IPS-NIHi11 (cell line): ENCODE measurements at regions not wholly inside any gene's neighbourhood (a gene's known extent, or its start where the extent isn't known, plus 50 kb on each side); places are given as distances from the start of the nearest gene placed in this dataset.
A peak's percentile ranks its signal among the peaks of the same experiment; 100 is the strongest.
"Not testable (repeated sequence)": the region's sequence is repeated elsewhere in the genome, so short reads cannot be mapped to it uniquely, and the experiment has no call there.

Source experiments
- DNase-seq: peaks from one replicate; pipeline ENCODE4 v3.0.0; 2012; ENCODE audit warnings: mixed read lengths, low spot score

DNA sequence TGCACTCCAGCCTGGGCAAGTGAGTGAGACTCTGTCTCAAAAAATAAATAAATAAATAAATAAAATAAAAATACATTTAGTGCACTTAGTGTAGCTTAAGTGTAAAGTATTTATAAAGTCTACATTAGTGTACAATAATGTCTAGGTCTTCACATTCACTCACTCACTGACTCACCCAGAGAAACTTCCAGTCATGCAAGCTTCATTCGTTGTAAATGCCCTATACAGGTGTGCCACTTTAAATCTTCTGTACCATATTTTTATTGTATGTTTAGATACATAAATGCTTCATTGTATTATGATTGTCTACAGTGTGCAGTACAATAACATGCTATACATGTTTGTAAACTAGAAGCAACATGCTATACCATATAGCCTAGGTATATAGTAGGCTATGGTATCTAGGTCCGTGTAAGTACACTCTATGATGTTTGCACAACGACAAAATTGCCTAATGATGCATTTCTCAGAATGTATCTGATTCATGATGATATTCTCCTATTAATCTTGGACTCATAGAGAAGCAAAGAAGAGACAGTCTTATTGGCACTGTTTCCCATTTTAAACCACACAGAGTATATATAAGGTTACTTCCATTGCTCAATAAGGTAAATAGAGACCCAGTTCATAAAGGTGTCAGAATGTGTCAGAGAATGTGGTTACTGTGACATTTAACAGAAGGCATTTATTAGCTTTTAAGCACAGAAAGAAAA, 1314.9 kb downstream of the CDH11 start:
- DNase-seq: no peak

DNA sequence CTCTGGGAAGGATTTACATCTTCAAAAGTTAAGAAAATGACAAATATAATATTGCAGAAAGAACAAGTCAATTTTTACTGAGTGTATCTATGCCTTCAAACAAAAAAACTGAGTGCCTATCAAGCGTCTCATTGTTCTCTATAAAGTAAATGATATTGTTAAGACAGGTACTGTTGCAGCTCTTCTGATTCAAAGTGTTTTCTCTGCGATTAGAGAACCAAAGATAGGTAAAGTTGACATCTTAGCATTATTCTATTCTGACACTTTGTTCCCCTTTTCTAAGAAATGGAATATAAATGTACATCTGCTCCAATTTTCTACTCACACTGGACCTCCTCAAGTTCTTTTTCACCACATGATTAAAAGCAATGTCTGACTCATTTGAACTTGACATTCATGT, 1317.7 kb downstream of the CDH11 start:
- no peak for DNase-seq

DNA sequence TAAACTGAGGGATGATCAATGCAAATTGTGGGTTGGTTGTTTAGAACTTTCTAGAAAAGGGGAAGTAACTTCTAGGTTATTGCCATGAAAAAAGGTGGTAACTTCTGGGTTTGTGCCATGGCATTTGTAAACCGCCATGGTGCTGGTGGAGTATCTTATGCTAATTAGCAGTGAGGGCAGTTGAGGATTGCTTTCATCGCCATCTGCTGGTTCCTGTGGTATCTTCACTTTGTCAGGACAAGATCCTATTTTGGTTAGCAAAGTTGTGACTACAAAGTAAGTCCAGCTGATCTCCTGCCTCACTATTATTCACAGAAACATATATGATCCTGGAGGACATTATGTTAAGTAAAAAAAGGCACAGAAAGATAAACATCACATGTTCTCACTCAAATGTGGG, 1332.3 kb downstream of the CDH11 start:
- DNase-seq: no peak

DNA sequence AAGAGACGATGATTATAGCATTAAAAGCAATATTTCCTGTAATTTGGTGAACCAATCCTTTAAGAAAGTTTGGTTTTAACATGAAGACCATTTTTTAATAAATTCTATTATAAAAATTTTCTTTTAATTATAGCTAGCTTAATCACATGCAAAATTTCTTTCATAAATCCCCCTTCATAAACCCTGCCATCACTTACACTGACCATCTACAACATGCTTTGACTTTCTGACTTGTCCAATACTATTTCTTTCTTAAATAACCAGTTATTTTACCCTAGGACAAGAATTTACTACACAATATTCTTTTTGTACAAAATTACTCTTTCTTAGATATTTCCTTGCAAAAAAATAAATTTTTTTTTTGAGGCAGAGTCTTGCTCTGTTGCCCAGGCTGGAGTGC, 1334.8 kb downstream of the CDH11 start:
- no peak for DNase-seq

DNA sequence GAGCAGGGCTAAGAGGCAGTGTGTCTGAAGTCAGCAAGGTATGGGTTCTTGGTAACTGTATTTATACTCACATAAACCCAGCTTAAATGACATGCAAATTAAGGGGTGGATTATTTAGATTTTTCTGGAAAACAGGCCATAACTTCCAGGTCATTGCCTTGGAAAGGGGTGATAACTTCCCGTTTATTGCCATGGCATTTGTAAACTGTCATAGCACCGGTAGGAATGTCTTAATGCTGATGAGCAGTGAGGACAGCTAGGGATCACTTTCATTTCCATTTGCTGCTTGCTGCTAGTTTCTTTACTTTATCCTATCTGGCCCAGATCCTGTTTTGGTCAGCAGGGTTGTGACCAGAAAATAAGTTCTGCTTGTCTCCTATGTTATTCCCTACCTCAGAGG, 1336.7 kb downstream of the CDH11 start:
- no peak for DNase-seq

DNA sequence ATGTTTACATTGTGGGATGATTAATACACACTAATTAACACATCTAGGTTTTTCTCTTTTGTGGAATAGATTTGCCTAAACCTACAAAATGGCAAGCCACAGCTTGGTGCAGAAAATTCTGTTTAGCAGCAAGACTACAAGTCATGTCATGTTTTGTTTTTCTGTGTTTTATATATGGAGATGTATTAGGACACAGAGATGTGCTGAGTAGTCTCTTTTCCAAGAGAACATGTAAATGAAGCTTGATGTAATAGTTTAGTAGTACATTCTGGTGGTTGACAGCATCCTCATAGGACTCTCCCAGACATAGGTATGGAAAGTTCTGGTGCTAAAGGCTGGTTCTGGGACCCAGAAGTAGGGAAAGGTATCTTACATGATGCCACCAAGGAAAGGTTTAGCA, 1345.4 kb downstream of the CDH11 start:
- DNase-seq: no peak

DNA sequence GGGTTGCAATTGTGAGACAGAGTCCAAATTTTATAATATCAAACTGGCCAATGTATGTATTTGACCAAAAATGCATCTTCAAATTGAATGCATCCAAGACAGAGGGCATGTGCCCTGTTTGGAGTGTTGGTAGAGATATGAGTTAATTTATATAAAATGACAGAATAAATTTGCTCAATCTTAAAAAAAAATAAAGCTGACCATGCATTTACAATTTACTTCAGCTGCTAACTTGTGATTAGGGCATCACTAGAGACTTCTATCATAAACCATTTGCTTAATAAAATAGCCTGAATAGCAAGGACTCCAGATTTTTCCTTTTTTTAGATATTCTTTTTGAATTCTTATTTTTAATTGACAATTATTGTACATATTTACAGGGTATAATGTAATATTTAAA, 1345.8 kb downstream of the CDH11 start:
- DNase-seq: no peak

DNA sequence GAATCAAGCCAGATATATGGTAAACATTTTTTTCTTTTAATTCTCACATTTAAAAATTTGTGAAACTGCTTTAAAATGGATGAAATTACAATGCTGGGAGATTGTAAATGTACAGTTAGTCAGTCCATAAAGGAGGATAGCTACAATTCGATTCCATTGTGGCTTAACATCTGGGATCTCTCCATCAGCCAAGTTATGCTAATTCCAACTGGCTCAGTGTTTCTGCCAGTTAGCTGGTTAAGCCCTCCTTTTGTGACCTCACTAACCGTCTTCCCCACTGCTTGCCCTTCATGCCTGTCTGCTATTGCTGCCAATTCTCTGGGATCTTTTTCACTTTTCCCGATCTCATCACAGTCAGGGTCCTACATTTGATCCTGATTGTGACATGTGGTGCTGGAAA, 1347.6 kb downstream of the CDH11 start:
- DNase-seq: no peak

DNA sequence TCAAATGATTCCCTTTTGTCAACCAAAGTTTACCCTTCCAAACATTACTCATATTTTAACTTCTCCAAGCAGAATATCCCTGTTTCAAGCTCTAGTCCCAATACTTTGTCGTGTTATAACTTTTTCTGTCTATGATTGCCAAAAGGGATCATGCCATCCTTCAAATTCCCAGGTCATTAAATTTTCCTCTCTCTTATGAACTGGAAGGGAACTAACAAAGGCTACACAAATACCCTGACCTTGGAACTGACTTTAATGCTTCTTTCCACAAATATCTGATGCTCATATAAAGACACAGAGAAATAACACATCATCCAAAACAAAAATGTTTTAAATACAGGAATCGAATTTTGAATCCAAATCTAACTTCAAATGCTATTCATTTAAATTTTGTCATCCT, 1352.7 kb downstream of the CDH11 start:
- DNase-seq: no peak

DNA sequence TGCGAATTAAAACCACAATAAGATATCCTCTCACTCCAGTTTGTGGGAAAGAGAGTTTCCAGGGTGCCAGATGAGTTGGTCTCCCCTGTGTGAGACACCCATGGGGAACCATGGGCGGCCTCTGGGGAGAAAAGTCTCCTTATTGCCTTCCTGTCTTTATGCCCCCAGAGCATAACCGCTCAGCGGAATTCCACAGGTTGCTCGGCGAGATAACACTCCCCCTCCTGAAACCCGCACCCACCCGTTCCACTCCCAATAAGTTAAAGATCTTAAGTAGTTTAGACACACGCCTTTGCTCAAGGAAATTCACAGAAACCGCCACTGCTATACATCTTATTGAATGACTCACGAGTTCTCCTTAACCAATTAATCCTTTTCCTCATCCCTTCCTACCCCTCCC, 1361.6 kb downstream of the CDH11 start:
- DNase-seq: not testable (repeated sequence)

DNA sequence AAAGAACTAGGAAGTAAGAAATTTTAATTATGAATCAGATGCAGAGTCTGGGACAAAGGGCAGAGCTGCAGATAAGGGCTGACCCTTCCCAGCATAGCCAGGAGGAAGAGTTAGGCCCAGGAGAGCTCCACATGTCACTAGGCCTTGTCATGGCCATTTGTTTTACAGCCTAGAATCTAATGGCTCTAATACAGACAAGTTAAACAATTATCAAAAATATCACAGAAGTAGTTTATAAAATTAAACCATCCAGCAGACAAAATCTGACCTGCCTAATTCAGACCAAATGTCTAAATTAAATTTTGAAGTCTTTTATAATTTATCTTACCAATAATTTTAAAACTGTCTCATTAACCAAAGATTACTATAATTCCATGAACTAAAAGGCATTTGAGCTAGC, 1369.5 kb downstream of the CDH11 start:
- no peak for DNase-seq

DNA sequence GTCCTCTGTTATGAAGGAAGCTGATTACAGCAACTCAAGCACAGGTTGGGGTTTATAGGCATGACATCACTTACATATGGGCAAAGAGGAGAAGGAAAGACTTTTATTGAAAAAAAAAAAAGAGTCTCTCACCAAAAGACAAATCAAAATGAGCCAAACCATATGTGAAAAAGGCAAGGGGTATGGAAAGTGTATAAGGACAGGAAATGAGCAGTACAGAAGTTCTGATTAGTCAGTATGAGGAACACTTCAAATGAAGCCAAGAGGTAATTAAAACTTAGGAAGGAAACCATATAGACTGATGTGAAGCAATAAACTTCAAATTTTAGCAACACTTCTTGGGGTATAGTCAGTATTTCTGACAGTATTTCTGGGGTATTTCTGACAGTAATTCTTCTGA, 1372.6 kb downstream of the CDH11 start:
- no peak for DNase-seq

DNA sequence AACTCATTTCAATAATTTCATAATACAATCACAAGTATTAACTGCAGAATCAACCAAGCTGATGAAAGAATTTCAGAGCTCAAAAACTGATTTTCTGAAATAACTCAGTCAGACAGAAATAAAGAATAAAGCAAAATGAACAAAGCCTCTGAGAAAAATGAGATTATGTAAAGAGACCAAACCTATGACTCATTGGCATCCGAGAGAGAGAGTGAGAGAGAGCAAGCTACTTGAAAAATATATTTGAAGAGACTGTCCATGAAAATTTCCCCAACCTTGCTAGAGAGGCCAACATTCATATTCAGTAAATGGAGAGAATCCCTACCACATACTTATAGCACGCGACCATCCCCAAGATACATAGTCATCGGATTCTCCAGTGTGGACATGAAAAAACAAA, 1376.4 kb downstream of the CDH11 start:
- no peak for DNase-seq

DNA sequence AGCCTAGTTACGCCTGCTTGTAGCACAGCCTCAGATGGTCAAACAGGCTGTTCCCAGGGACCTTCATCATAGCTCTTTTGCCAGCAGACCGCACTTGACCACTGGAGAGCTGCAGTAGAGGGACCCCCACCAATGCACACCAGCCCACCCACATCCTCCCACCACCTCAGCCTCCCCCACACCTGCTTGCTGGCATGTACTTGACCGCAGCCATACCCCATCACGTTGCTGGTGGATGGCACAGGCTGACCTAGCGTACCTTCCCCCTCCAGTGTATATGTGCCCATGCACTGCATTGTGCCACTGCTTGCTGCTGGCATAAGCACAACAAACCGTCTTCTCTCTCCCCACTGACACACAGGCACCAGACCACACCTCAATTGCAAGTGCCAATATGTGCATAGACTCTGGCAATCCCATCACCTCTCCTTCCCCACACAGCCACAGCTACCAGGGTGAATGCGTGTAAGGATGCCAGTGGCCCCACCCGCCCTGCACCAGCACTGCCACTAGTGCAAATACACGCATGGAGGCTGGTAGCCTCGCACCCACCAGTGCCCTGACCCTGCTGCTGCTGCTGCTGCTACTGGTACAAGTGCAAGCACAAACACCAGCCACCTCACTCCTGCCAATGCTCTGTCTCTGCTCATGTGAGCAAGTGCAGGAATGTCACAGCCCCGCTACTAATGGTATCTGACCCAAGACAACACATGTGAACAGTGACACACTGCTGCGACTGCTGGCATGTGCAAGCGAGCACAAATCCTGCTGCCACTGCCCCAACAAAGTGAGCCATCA, 1377.6 kb downstream of the CDH11 start:
- DNase-seq: no peak

DNA sequence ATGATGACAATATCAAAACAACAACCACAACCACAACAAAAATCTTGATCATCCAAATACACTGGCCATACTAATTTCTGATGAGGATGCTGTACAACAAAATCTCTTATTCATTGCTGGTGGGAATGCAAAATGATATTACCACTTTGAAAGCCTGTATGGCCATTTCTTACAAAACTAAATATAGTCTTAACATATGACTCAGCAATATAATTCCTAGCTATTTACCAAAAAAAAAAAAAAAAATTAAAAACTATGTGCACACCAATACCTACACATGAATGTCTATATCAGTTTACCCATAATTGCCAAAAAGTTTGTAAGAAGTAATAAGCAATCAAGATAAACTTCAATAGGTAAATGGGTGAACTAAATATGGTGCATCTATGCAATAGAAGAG, 1379.7 kb downstream of the CDH11 start:
- DNase-seq: no peak

DNA sequence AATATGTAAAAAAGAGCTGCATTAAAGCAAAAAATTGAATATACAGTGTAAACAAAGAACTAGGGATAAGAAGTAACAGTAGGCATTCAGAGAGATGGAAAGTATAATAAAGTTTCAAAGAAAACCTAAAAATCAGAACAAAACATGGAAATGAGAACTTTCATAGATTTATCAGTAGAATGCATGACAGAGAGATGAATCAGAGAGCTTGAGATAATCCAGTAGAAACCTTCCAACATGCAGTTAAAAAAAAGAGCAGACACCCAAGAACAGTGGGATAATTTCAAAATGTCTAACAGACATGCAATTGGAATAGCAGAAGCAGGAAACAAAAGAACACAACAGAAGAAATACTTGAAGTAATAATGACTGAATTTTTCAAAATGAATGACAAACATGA, 1384.2 kb downstream of the CDH11 start:
- no peak for DNase-seq

DNA sequence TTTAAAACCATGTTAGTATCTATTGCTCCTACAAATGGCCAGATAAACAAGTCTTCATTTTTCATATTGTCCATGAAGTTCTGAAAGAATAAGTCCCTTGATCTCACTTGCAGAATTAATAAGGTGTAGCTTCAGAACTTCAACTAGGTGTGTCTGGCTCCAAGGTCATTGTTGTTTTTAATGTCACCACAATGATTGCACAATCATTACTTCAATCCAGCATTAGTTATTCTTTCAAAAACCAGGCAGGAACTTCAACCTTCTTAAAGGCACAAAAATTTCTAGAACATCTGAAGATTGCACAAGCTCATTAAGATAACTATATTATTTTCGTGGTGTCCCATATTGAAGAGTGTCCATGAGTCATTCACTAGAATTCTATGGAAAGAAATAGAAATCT, 1386.4 kb downstream of the CDH11 start:
- no peak for DNase-seq

DNA sequence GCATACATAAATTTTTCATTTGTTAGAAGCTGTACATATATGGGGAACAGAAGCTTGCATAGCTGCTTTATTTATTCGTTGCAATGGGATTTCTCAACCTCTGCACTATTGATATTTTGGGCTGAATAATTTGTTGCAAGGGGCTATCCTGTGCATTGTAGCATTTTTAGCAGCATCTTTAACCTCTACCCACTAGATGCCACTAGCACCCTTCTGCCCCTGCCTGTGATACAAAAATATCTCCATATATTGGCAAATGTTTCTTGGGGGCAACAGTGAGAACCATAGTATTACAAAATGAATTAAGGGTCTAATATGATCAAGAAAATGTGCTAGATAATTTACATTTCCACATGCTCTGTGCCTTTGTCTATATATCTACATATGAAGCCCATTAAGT, 1401.0 kb downstream of the CDH11 start:
- no peak for DNase-seq

DNA sequence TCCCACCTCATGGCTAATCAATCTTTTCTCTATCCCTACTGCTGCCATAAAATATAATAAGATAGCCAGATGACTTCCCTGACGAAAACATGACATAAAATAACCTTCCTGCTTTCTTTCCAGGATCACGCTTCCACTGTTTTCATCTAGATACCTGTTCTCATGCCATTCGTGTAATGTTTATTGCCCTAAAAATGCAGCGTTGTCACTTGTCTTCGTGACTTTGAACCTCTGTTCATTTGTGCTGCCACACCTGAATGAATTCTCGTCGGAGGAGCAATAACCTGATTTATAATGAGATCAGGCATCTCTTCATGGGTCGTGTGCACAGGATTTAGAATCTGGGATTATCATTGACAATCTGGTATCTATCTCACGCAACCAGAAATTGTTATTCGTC, 1401.9 kb downstream of the CDH11 start:
- no peak for DNase-seq

DNA sequence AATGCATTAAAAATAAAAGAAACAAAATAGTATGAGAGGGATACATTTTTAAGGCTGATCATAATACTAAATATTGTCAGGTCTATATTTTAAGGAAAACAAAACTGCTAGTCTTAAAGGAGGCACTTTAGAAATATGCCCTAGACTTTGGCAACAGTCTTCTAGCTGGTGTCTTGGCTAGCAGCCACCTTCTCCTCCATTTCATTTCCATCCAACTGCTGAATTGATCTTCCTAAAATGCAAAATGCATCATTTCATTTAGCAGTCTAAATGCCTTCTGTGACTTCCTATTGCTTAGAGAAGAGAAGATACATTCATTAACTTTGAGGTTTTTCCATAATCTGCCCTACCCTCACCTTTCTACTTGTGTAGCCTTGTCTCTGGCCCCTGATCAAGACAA, 1404.1 kb downstream of the CDH11 start:
- DNase-seq: no peak

DNA sequence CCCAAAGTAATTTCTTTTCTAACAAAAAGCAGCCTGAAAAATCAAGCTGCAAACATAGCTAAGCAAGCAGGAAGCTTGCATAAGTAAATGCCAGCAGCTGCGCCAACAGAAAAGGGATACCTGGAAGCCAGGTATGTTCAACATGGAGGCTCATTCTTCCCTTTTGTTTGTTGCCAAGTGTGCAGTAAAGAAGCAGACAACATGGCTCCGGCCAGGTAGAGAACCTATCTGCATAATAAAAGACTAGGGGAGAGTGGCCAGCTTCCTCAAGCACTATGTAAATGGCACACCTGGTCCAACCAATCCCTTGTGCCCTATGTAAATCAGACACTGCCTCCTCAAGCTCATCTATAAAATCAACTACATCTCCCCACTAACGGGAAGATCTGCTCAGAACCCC, 1407.0 kb downstream of the CDH11 start:
- peak; percentile 17 for DNase-seq

DNA sequence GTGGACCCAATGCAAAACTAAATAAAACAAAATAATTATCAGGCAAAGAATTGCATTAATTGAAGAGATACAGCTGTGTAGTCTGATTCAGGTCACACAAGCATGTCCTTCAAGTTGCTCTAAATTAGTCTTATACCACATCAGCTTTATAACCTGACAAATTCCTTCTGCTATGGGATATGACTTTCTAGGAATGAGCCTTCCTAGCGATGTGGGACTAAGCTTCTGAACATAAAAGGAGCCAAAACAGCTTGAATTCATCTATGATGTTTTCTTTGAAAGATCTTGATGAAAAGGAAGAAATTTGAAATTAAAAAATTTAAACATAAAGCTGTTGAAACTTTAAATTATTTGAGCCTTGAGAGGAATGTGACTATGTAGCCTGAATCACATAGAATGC, 1409.1 kb downstream of the CDH11 start:
- DNase-seq: no peak

DNA sequence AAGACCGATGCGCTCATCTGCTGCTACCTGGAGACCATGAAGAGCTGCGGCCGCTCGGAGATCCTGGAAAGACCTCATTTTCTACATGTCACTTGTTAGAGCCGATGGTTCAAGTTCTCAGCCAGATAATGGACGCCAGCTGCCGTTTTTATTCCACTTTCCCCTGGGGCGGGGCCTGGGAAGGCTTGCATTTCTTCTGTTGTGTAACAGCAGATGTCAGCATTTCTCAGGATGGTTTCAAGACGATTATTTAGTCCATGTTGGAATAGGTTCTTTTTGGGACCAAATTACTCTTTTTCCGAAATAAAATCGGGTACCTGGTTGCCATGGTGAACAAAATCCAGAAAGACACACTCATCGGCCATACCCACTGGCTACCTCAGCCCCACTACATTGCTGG, 1418.3 kb downstream of the CDH11 start:
- no peak for DNase-seq
